ENCODE measurements at regions not wholly inside any gene's neighbourhood (a gene's known extent, or its start where the extent isn't known, plus 50 kb on each side); places are given as distances from the start of the nearest gene placed in this dataset.
A peak's percentile ranks its signal among the peaks of the same experiment; 100 is the strongest.

GRCh38 chr9:17018540-17019196 is 116.2 kb upstream of the CNTLN start:
- DNase-seq, result no peak

- no peak for DNase-seq
These were observed 116.8 kb upstream of the CNTLN start for GRCh38 chr9:17017931-17018491.

DNA sequence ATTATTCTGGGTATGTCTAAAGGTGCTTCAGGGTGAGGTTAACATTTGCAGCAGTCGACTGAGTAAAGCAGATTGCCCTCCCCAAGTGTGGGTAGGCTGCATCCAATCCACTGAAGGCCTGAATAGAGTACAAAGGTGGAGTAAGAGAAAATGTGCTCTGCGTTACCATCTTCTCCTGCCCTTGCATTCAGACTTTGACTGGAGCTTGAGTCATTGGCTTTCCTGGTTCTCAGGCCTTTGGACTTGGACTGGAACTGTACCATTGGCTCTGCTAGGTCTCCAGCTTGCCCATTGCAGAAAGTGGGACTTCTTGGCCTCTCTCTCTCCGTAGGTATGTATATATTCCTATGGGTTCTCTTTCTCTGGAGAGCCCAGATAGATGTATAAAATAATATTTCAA is 120.9 kb upstream of the CNTLN start:
- DNase-seq, result no peak

GRCh38 chr9:17013010-17013409 is 121.8 kb upstream of the CNTLN start:
- no peak for DNase-seq

- DNase-seq, result no peak
These were observed 123.0 kb upstream of the CNTLN start for GRCh38 chr9:17011880-17012279.

DNA sequence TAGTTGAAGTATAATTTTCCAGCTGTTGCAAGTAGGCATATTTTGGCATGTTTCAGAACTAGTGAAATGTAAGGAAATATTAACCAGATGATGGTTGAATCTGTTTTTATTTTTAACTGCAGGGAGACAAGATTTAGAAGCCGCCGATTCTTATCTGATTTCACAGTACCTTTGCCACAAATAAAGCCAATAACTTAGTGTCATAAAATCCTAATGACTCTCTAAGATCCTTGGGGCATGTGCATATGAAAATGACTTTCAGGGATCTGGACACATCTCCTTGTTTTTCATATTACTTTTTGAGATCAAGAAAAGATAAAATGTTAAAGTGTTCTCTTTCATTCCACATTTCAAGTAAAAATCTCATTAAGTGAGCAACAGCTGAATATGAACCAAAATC is 125.8 kb upstream of the CNTLN start:
- no peak for DNase-seq

- peak; percentile 69 for DNase-seq
These were observed 129.6 kb upstream of the CNTLN start for GRCh38 chr9:17005056-17005823.

GRCh38 chr9:17004500-17004899 is 130.3 kb upstream of the CNTLN start:
- DNase-seq, result no peak

GRCh38 chr9:17003576-17004240 is 131.1 kb upstream of the CNTLN start:
- DNase-seq, result no peak

- no peak for DNase-seq
These were observed 126.5 kb upstream of the BNC2 start for GRCh38 chr9:16996901-16997491.

DNA sequence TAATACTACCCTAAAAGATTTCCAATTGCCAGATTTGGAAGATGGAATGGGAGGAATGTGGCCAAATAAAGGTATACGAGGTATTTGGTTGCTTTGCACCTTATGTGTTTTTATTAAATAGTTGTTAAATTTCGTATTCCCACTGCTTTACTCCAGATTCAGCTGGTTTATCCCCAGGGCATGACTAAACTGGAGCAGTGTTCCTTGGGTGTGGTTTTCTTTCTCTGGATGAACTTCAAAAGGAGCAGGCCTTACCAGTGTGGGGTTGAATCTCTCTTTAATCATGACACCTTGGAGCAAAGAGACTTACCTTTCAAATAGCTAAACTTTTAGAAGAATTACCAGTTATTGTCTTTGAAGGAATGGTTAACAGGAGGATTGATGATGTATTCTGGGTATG is 121.7 kb upstream of the BNC2 start:
- no peak for DNase-seq

DNA sequence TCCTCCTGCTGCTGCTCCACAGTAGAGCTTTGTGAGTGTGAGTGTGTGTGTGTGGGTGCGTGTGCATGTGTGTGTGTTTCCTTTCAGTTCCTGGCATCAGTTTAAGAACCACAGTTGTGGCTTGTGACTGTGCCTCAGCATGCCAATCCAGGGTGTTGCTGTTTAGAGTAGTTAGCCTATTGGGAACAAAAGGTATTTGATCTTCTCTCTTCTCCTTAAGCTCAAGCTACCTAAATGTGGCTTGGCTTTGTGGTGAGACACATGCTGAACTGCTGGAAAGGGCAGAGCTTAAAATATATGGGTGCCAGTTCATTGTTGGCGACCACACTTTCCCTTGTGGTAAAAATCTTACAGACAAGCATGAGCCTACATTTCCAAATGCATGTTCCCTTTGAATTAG is 116.6 kb upstream of the BNC2 start:
- DNase-seq, result no peak

GRCh38 chr9:16986556-16986955 is 116.1 kb upstream of the BNC2 start:
- DNase-seq, result no peak

DNA sequence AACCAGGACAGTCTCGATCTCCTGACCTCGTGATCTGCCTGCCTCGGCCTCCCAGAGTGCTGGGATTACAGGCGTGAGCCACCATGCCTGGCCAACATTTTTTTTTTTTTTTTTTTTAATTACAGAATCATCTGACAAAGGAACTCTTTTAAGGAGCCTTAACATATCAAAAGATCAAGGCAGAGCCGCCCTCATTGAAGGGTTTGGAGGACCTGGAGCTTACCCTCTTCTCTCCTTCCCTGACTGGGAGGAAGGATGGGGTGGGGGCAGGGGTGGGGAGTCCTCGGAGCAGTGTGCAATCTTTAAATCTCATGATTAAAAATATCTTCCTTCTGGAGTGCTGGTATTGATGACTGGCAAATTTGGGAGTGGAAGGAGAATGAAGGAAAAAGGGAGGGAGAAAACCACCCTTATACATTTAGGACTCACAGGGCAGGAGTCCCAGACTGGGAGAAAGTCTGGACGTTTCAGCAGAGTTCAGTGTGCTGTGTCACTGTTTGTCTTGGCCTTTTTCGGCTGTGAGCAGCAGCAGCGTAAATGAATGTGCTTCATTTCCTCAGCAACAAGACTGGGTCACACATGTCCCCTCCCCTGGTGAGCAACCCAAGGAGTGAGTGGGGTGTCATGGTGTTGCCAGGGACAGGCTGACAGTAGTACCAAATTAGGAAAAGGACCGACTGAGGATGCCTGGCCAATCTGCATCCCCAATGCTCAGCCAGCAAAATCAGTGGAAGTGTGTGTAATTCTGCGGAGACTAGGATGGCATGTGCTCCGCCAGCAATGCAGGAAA is 115.3 kb upstream of the BNC2 start:
- DNase-seq, result no peak

- DNase-seq, result no peak
These were observed 112.4 kb upstream of the BNC2 start for GRCh38 chr9:16982780-16983310.

DNA sequence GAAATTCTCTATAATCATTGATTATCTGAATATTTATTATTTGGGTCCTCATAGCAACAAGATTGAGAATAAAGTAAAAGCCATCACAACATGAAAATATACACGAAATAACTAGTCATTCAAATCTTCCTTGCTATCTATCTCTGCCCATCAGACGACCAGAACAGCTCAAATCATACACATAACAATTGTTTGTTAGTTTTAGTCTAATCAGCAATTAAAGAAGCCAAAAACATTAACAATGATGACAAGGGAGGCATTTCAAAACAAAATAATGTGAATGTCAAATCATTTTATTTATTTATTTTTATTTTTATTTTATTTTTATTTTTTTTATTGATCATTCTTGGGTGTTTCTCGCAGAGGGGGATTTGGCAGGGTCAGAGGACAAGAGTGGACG is 106.0 kb upstream of the BNC2 start:
- no peak for DNase-seq

DNA sequence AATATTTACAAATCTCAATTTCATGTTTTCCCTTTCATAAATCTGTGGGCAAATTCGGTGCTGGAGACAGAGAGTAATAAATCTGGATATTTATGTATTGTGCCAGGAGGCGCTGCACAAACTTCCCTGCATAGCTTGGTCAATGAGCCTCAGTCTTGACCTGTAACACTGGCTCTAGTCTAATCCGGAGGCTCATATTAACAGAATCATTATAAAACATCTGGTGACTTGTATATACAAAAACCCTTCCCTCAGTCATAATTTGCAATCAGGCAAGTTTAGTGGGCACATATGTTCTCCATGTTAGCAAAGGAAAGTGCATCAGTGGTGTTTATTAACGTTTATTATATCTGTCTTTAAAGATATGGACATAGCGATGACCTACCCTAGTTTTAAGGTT is 104.0 kb upstream of the BNC2 start:
- DNase-seq, result no peak

DNA sequence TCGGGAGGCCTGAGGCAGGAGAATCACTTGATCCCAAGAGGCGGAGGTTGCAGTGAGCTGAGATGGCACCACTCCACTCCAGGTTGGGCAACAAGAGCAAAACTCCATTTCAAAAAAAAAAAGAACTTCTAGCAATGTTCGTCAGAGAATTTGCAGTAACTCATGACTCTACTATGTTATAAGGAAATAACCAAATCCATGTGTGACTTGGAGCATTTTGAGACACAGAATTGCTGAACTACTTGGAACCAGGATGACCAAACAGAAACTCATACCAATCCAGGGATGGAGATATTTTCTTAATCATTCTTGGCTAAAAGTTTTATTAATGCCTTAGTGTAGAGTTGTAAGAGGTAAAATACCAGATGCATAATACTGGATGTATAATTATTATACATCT is 99.9 kb upstream of the BNC2 start:
- no peak for DNase-seq

GRCh38 chr9:16964228-16964627 is 93.8 kb upstream of the BNC2 start:
- no peak for DNase-seq

DNA sequence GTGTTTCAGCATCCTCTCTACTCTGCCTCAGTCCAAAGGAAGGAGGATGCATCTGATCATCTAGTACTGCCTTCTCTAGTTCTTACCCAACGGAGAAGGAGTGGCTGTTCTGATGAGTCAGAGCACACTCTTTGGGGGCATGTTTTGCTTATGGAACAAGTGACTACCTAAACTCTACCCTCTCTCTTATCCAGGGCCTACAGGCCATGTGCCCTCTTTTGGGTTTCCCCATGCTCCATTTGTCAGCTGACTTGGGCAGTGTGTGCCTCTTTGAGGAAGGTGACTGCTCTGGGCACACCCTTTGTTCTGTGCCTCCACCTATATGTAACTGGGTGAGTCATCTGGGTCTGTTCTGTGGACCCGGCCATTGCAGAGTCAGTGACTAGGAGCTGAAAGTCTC is 89.6 kb upstream of the BNC2 start:
- no peak for DNase-seq

DNA sequence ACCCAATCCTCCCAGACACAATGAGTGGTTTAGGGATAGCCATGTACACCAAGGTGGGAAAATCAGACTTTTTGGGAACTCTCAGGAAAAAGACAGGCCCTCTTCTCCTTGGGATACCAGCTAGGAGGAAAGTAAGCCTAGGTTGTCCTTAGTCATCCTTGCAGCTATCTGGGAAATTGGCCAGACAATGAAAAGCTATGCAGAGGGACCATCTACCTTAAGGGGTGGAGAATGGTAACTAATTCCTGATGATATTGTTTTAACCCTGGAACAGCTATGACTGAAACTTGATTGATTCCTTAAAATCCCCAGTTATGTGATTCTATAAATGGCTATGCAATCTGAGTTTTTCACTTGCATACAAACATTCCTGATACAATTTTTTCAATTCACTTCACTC is 88.9 kb upstream of the BNC2 start:
- no peak for DNase-seq

DNA sequence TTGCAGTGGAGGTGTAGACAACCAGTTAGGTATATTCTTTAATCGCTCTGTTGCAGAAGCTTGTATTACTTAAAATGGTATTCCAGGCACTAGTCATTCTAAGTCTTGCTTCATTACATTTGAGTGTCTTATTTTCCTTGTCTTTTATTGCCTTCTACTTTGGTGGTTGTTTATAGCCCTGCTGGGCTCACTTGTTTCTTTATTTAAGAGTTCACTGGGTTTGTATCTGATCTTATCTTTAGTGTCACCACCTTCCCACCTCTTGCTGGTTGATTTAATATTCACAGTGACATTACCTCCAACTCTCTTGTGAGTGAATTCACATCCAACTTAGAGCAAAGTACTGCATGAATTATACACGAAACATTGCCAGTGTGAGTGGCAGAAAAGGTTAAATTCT is 83.6 kb upstream of the BNC2 start:
- DNase-seq, result no peak
